ENCODE measurements at regions not wholly inside any gene's neighbourhood (a gene's known extent, or its start where the extent isn't known, plus 50 kb on each side); places are given as distances from the start of the nearest gene placed in this dataset.

DNA sequence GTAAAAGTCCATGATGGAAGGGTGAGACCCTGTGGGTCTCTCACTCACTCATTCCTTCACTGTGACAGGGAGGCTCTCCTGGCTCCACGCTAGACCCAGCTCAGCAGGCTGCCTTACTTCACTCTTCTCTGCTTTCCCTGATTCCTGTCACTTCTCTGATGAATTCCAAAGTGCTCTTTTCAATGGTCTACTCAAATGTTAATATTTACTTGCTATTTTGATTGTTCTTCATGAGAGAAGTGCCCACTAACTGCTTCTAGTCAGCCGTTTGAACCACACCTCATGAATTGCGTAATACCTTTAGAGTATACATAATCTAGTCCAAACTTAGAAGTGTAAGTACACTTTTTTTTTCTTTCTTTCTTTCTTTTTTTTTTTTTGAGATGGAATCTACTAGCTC, 1350.2 kb upstream of the RAG2 start:
- no peak for DNase-seq (ENCODE audit: extremely low spot score)
- CTCF ChIA-PET = interaction anchor here (0.8 kb wide), 1 partner anchor 25 kb away, joined by 3 read pairs; no protein-coding TSS in a partner anchor

DNA sequence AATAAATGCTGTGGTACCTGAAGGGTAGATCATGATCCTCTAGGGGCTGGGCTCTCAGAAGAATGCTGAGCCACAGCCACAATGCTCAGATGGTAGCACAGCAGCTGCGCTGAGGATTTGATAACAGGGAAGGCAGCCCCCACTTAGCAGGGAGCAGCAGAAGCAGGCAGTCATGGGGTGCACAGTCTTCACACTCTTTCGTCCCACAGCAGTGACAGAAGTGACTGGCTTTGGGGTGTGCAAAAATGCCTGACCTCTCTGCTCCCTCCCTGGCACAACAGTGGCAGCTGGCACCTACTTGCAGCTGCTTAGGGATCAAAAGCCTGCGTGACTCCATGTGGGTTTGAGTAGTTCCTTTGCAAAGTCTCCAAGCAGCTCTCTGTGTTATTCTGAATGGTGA, 1349.8 kb upstream of the RAG2 start:
- DNase-seq (ENCODE audit: extremely low spot score) = no peak
- ChIA-PET CTCF (interaction anchor here (0.8 kb wide), 1 partner anchor 26 kb away, joined by 3 read pairs; no protein-coding TSS in a partner anchor), POLR2A (no interaction called here)
- TF ChIP-seq, protein P1, sequence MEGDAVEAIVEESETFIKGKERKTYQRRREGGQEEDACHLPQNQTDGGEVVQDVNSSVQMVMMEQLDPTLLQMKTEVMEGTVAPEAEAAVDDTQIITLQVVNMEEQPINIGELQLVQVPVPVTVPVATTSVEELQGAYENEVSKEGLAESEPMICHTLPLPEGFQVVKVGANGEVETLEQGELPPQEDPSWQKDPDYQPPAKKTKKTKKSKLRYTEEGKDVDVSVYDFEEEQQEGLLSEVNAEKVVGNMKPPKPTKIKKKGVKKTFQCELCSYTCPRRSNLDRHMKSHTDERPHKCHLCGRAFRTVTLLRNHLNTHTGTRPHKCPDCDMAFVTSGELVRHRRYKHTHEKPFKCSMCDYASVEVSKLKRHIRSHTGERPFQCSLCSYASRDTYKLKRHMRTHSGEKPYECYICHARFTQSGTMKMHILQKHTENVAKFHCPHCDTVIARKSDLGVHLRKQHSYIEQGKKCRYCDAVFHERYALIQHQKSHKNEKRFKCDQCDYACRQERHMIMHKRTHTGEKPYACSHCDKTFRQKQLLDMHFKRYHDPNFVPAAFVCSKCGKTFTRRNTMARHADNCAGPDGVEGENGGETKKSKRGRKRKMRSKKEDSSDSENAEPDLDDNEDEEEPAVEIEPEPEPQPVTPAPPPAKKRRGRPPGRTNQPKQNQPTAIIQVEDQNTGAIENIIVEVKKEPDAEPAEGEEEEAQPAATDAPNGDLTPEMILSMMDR (IDR thresholded peaks at IDR 0.05; ENCODE audit: control extremely low read depth, extremely low read depth, low read depth, missing control alignments) = no peak

More for the DNA sequence above, 1350.2 kb upstream of the RAG2 start:
- POLR2A ChIA-PET = no interaction called here
- TF ChIP-seq, protein P1 (IDR thresholded peaks at IDR 0.05; ENCODE audit: control extremely low read depth, extremely low read depth, low read depth, missing control alignments) = no peak

DNA sequence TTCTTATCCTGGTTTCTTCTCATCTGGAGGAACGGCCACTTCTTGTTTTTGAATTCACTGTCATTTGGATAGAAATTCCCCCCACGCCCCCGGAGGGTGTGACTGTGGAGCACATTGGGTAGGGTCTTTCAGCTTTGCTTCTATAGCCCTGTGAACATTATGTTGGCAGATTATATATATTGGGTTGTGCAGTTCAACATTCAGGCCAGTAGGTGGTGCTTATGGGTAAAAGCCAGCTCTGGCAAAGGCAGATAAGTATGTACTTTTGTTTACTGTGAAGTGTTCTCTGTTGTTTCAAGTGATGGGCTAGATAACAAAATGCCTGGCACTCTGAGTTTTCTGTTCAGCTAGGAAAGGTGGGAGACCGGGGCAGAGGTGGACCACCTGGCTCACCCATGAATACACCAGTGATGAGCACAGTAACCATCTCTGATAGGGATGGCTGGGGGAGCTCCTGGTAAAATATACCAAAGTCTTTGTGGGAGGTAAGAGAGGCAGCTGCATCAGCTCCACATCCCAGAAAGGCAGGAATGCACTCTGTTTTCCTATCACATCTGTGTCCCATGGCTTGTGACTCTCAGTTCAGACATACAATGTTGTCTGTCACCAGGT, 1348.2 kb upstream of the RAG2 start:
- TF ChIP-seq, protein P1 (IDR thresholded peaks at IDR 0.05; ENCODE audit: control extremely low read depth, extremely low read depth, low read depth, missing control alignments) = peak; percentile 56
- DNase-seq (ENCODE audit: extremely low spot score) = no peak
- CTCF ChIA-PET = interaction anchor here (0.9 to 2.2 kb wide), 10 partner anchors 9 to 1428 kb away, joined by 3 to 10 read pairs (median 4); no protein-coding TSS in a partner anchor
- POLR2A ChIA-PET = no interaction called here

DNA sequence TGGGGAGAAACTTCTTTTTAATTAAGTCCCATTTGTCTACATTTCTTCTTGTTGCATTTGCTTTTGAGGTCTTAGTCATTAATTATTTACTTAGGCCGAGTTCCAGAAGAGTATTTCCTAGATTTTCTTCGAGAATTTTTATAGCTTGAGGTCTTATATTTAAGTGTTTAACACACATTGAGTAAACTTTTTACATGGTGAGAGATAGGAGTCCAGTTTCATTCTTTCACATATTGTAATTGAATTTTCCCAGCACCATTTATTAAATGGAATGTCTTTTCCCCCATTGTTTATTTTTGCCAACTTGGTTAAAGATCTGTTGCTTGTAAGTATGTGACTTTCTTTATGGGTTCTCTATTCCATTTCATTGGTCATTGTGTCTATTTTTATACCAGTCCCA, 1344.0 kb upstream of the RAG2 start:
- CTCF ChIA-PET = no interaction called here
- TF ChIP-seq, protein P1 (IDR thresholded peaks at IDR 0.05; ENCODE audit: control extremely low read depth, extremely low read depth, low read depth, missing control alignments) = no peak
- POLR2A ChIA-PET = no interaction called here
- no peak for DNase-seq (ENCODE audit: extremely low spot score)

DNA sequence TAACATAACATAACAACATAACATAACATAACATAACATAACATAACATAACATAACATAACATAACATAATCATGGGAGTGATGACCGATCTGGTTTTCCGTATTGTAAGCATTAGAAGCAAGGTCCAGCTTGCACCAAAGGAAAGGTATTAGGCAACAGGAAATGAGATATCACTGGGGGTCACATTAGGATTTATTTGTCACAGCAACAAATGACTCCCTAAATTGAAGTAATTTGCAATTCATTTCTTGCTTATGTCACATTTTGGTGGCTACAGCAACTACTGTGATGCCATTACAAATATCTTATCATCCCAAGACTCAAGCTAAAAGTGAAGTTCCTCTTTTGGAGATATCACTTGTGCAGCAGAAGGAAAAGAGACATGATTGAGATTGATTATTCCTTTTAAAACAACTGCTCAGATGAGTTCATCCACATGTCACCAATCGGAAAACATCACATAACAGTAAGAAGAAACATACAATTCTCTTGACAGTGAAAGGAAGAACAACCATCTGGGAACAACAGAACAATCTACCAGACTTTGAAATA, 1331.1 kb upstream of the RAG2 start:
- TF ChIP-seq, protein P1 (IDR thresholded peaks at IDR 0.05; ENCODE audit: control extremely low read depth, extremely low read depth, low read depth, missing control alignments) = no peak
- ChIA-PET CTCF (no interaction called here), POLR2A (no interaction called here)
- no peak for DNase-seq (ENCODE audit: extremely low spot score)

DNA sequence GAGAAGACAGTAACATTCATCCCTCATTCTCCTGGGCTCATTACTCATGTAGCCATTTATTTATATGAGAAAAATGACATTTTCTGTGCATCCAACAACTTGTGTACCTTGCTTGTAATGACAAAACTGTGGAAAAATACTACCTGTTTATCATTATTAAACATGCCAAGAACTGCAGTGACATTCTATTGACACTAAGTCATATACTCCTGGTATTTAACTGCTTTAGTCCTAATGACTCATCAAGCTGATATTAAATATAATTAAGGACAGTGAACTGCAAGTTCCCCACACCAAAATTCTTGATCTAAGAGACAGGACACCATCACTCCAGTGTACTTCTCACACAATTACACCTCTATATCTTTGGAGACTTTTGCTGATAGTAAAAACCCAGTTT, 1328.7 kb upstream of the RAG2 start:
- ChIA-PET CTCF (no interaction called here), POLR2A (no interaction called here)
- DNase-seq (ENCODE audit: extremely low spot score) = no peak
- TF ChIP-seq, protein P1 (IDR thresholded peaks at IDR 0.05; ENCODE audit: control extremely low read depth, extremely low read depth, low read depth, missing control alignments) = no peak

Data from GM10248 (cell line).